K562 (cell line): ENCODE measurements at regions not wholly inside any gene's neighbourhood (a gene's known extent, or its start where the extent isn't known, plus 50 kb on each side); places are given as distances from the start of the nearest gene placed in this dataset.

Experiments
- CHD4 ChIP-seq: fragments of 200-600 bp; sonication (generic); IDR thresholded peaks from 3 replicates; pipeline ENCODE4 v1.6.1; 2012; ENCODE audit warnings: low read depth, mild to moderate bottlenecking, mixed read lengths, low read length, inconsistent platforms; ENCODE audit not compliant: insufficient read depth, insufficient replicate concordance, poor library complexity, severe bottlenecking
- CLOCK ChIP-seq: fragments of 250-450 bp; sonication (Bioruptor Pico); IDR thresholded peaks from 2 replicates; pipeline ENCODE4 v1.4.0; 2020; ENCODE audit warnings: mild to moderate bottlenecking, moderate library complexity, borderline replicate concordance
- COPS2 ChIP-seq: fragments of 450-650 bp; conservative IDR thresholded peaks from 2 replicates; pipeline ENCODE4 v1.6.1; 2016; ENCODE audit warnings: mild to moderate bottlenecking, moderate library complexity
- DIDO1 ChIP-seq: fragments of 450-650 bp; IDR thresholded peaks from 2 replicates; pipeline ENCODE4 v1.6.1; 2016; ENCODE audit warnings: low read depth, missing biosample characterization, missing genetic modification characterization
- EP300 ChIP-seq: IDR thresholded peaks from 2 replicates; pipeline ENCODE4 v1.6.1; 2012; ENCODE audit warnings: low read length, improper control_type of control experiment
- ESRRA ChIP-seq: fragments of 450-650 bp; IDR thresholded peaks from 2 replicates; pipeline ENCODE4 v1.6.1; 2014; ENCODE audit warnings: low read depth, mild to moderate bottlenecking, moderate library complexity, borderline replicate concordance
- FOXA1 ChIP-seq: fragments of 450-650 bp; IDR thresholded peaks from 2 replicates; pipeline ENCODE4 v1.6.1; 2016; ENCODE audit warnings: mild to moderate bottlenecking, borderline replicate concordance
- KHSRP ChIP-seq: fragments of 450-650 bp; IDR thresholded peaks from 2 replicates; pipeline ENCODE4 v1.6.1; 2017
- MBD1 ChIP-seq: fragments of 250-450 bp; sonication (Bioruptor Pico); IDR thresholded peaks from 2 replicates; pipeline ENCODE4 v1.8.0; 2022; ENCODE audit warnings: inconsistent platforms
- MED1 ChIP-seq: sonication (generic); formaldehyde crosslinking; IDR thresholded peaks from 2 replicates; pipeline ENCODE4 v1.8.1; 2023; ENCODE audit warnings: missing genetic modification reagents, borderline replicate concordance
- NFRKB ChIP-seq: fragments of 450-650 bp; IDR thresholded peaks from 2 replicates; pipeline ENCODE4 v1.6.1; 2016; ENCODE audit warnings: low read depth
- NR2F6 ChIP-seq: fragments of 450-650 bp; formaldehyde crosslinking; IDR thresholded peaks from 2 replicates; pipeline ENCODE4 v1.4.0; 2020; ENCODE audit warnings: mild to moderate bottlenecking
- RBM14 ChIP-seq: fragments of 200-400 bp; formaldehyde crosslinking; IDR thresholded peaks from 2 replicates; pipeline ENCODE4 v1.6.1; 2018; ENCODE audit warnings: low read depth, mild to moderate bottlenecking, low read length, moderate library complexity, borderline replicate concordance; ENCODE audit not compliant: insufficient read depth
- RBM34 ChIP-seq: fragments of 200-400 bp; formaldehyde crosslinking; IDR thresholded peaks from 2 replicates; pipeline ENCODE4 v1.6.1; 2018; ENCODE audit warnings: low read length, borderline replicate concordance; ENCODE audit not compliant: insufficient read depth
- SMAD1 ChIP-seq: fragments of 150-350 bp; IDR thresholded peaks from 2 replicates; pipeline ENCODE4 v1.6.1; 2014; ENCODE audit warnings: low read length, low read depth; ENCODE audit not compliant: partially characterized antibody
- SREBF1 ChIP-seq: fragments of 150-350 bp; IDR thresholded peaks from 2 replicates; pipeline ENCODE4 v1.6.1; 2014; ENCODE audit warnings: antibody characterized with exemption, low read depth, low read length, borderline replicate concordance
- STAT5B ChIP-seq: fragments of 250-450 bp; sonication (Bioruptor Pico); IDR thresholded peaks from 2 replicates; pipeline ENCODE4 v1.8.0; 2021; ENCODE audit warnings: mild to moderate bottlenecking, inconsistent platforms
- TAL1 ChIP-seq: fragments of 450-650 bp; IDR thresholded peaks from 2 replicates; pipeline ENCODE4 v1.6.1; 2016; ENCODE audit warnings: mild to moderate bottlenecking
- XRCC5 ChIP-seq: fragments of 200-400 bp; formaldehyde crosslinking; IDR thresholded peaks from 2 replicates; pipeline ENCODE4 v1.6.1; 2017; ENCODE audit warnings: low read depth, mild to moderate bottlenecking, low read length
- ZC3H11A ChIP-seq: IDR thresholded peaks from 2 replicates; pipeline ENCODE4 v1.6.1; 2012; ENCODE audit warnings: low read depth, low read length, improper control_type of control experiment
- ZFP30 ChIP-seq: fragments of 250-450 bp; sonication (Bioruptor Pico); IDR thresholded peaks from 2 replicates; pipeline ENCODE4 v1.8.0; 2022; ENCODE audit warnings: moderate library complexity, mild to moderate bottlenecking, inconsistent platforms, borderline replicate concordance
- ZNF175 ChIP-seq: fragments of 200-800 bp; sonication (Bioruptor generic); IDR thresholded peaks from 2 replicates; pipeline ENCODE4 v1.6.1; 2016; ENCODE audit warnings: low read depth, mild to moderate bottlenecking, missing genetic modification characterization, missing compliant biosample characterization
- ZNF239 ChIP-seq: fragments of 250-450 bp; sonication (Bioruptor Pico); IDR thresholded peaks from 2 replicates; pipeline ENCODE4 v1.4.0; 2020; ENCODE audit warnings: mild to moderate bottlenecking

- no peak for TF ChIP-seq RBM14
- no peak for TF ChIP-seq SREBF1
- TF ChIP-seq DIDO1 = no peak
- TF ChIP-seq XRCC5 = peak; percentile 95
- TF ChIP-seq KHSRP = no peak
- no peak for TF ChIP-seq FOXA1
- TF ChIP-seq STAT5B = no peak
- TF ChIP-seq COPS2 = no peak
- TF ChIP-seq CLOCK (CRISPR knock-in tag) = no peak
- TF ChIP-seq SMAD1 = no peak
- TF ChIP-seq NR2F6 = no peak
- TF ChIP-seq TAL1 = no peak
- TF ChIP-seq ZNF175 (CRISPR knock-in tag) = no peak
- peak; percentile 72 for TF ChIP-seq EP300
- no peak for TF ChIP-seq ZNF239 (CRISPR knock-in tag)
- TF ChIP-seq RBM34 = no peak
- peak; percentile 91; the same call in 1 of the 2 replicates for TF ChIP-seq MED1
- no peak for TF ChIP-seq MBD1 (CRISPR knock-in tag)
- peak; percentile 97 for TF ChIP-seq NFRKB
- TF ChIP-seq ZFP30 (CRISPR knock-in tag) = no peak
- no peak for TF ChIP-seq CHD4
- peak; percentile 80; the same call in 1 of the 2 replicates for TF ChIP-seq ESRRA
- TF ChIP-seq ZC3H11A = no peak
These were observed 90.9 kb upstream of the CHD2 start (continued) for GRCh38 chr15:92809064-92809879.
